Loucy (cell line): ENCODE measurements at regions not wholly inside any gene's neighbourhood (a gene's known extent, or its start where the extent isn't known, plus 50 kb on each side); places are given as distances from the start of the nearest gene placed in this dataset.

Experiments
- H2AFZ ChIP-seq: fragments of 200-600 bp; sonication (generic); 2 replicates; pipeline ENCODE4 v1.6.0; 2016; ENCODE audit warnings: antibody characterized with exemption, mild to moderate bottlenecking, low read length, moderate library complexity
- H3F3A ChIP-seq: fragments of 200-600 bp; 2 replicates; pipeline ENCODE4 v1.6.0; 2016; ENCODE audit warnings: antibody characterized with exemption, low read depth, mild to moderate bottlenecking
- H3K27me3 ChIP-seq: fragments of 200-600 bp; sonication (generic); 2 replicates; pipeline ENCODE4 v1.6.1; 2014; ENCODE audit warnings: low read length, mild to moderate bottlenecking; ENCODE audit not compliant: insufficient read depth, poor library complexity, severe bottlenecking
- H3K36me3 ChIP-seq: fragments of 200-600 bp; sonication (generic); 2 replicates; pipeline ENCODE4 v1.6.1; 2016; ENCODE audit warnings: low read length; ENCODE audit not compliant: insufficient read depth
- H3K4me1 ChIP-seq: fragments of 200-600 bp; sonication (generic); 2 replicates; pipeline ENCODE4 v1.5.1; 2014; ENCODE audit warnings: low read length, mild to moderate bottlenecking; ENCODE audit not compliant: insufficient read depth, poor library complexity, severe bottlenecking
- H3K4me2 ChIP-seq: fragments of 200-600 bp; sonication (generic); 2 replicates; pipeline ENCODE4 v1.6.0; 2014; ENCODE audit warnings: antibody characterized with exemption, low read length, low read depth, mild to moderate bottlenecking; ENCODE audit not compliant: poor library complexity, severe bottlenecking
- H3K4me3 ChIP-seq: fragments of 200-600 bp; sonication (generic); 2 replicates; pipeline ENCODE4 v1.5.1; 2014; ENCODE audit warnings: low read length, mild to moderate bottlenecking, mixed read lengths; ENCODE audit not compliant: poor library complexity, severe bottlenecking
- H3K79me2 ChIP-seq: fragments of 200-600 bp; sonication (generic); 2 replicates; pipeline ENCODE4 v1.6.1; 2014; ENCODE audit warnings: low read length; ENCODE audit not compliant: insufficient read depth
- H3K9ac ChIP-seq: fragments of 200-600 bp; sonication (generic); 2 replicates; pipeline ENCODE4 v1.6.0; 2014; ENCODE audit warnings: mild to moderate bottlenecking, low read depth, low read length, moderate library complexity; ENCODE audit not compliant: poor library complexity, severe bottlenecking
- H3K9me2 ChIP-seq: fragments of 200-600 bp; sonication (generic); replicated peaks from 2 replicates; pipeline ENCODE4 v1.6.1; 2016; ENCODE audit warnings: low read depth, low read length, mixed read lengths
- H3K9me3 ChIP-seq: fragments of 200-600 bp; sonication (generic); 2 replicates; pipeline ENCODE4 v1.6.1; 2014; ENCODE audit warnings: mild to moderate bottlenecking, antibody characterized with exemption, low read length, low read depth; ENCODE audit not compliant: insufficient read depth
- H4K20me1 ChIP-seq: fragments of 200-600 bp; sonication (generic); 2 replicates; pipeline ENCODE4 v1.6.0; 2014; ENCODE audit warnings: antibody characterized with exemption, low read length, mild to moderate bottlenecking; ENCODE audit not compliant: insufficient read depth, poor library complexity, severe bottlenecking
- EZH2phosphoT487 ChIP-seq: fragments of 200-600 bp; IDR thresholded peaks from 2 replicates; pipeline ENCODE4 v1.6.1; 2018; ENCODE audit warnings: antibody characterized with exemption, mild to moderate bottlenecking, moderate library complexity, borderline replicate concordance
- TF ChIP-seq, protein P1 (sequence below): fragments of 200-600 bp; sonication (generic); conservative IDR thresholded peaks from 2 replicates; pipeline ENCODE4 v1.5.1; 2014; ENCODE audit warnings: mild to moderate bottlenecking, antibody characterized with exemption, low read length

GRCh38 chr14:86515195-86515594 is 985.3 kb downstream of the FLRT2 start:
- Histone ChIP-seq H3F3A (no peaks in the 10 kb centered on the region), H3K4me2 (no peak overlapping the region), H3K4me1 (peaks cover 10% of the 10 kb centered on the region), H3K79me2 (no peaks in the 10 kb centered on the region), H3K27me3 (no peaks in the 10 kb centered on the region), H3K9me3 (no peaks in the 10 kb centered on the region), H3K9me2 (no peaks in the 10 kb centered on the region), H3K36me3 (no peaks in the 10 kb centered on the region), H2AFZ (no peak overlapping the region), H3K9ac (no peak overlapping the region), H3K4me3 (no peak overlapping the region), H4K20me1 (no peaks in the 10 kb centered on the region)
- TF ChIP-seq EZH2phosphoT487, result no peak
- TF ChIP-seq, protein P1, sequence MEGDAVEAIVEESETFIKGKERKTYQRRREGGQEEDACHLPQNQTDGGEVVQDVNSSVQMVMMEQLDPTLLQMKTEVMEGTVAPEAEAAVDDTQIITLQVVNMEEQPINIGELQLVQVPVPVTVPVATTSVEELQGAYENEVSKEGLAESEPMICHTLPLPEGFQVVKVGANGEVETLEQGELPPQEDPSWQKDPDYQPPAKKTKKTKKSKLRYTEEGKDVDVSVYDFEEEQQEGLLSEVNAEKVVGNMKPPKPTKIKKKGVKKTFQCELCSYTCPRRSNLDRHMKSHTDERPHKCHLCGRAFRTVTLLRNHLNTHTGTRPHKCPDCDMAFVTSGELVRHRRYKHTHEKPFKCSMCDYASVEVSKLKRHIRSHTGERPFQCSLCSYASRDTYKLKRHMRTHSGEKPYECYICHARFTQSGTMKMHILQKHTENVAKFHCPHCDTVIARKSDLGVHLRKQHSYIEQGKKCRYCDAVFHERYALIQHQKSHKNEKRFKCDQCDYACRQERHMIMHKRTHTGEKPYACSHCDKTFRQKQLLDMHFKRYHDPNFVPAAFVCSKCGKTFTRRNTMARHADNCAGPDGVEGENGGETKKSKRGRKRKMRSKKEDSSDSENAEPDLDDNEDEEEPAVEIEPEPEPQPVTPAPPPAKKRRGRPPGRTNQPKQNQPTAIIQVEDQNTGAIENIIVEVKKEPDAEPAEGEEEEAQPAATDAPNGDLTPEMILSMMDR, result no peak

- Histone ChIP-seq H3K9me3 (no peaks in the 10 kb centered on the region), H3F3A (no peaks in the 10 kb centered on the region)
Measured at GRCh38 chr14:86513564-86513963, 983.6 kb downstream of the FLRT2 start.

GRCh38 chr14:86513056-86513455 is 983.1 kb downstream of the FLRT2 start:
- H3K4me3 ChIP-seq, result no peak overlapping the region

More at GRCh38 chr14:86513564-86513963, 983.6 kb downstream of the FLRT2 start:
- no peaks in the 10 kb centered on the region for H3K36me3 ChIP-seq
- no peaks in the 10 kb centered on the region for H3K79me2 ChIP-seq
- H3K9ac ChIP-seq, result no peak overlapping the region
- TF ChIP-seq, protein P1, result no peak
- TF ChIP-seq EZH2phosphoT487, result no peak
- peaks cover 10% of the 10 kb centered on the region for H3K4me1 ChIP-seq
- no peak overlapping the region for H3K4me3 ChIP-seq
- H2AFZ ChIP-seq, result no peak overlapping the region
- H4K20me1 ChIP-seq, result no peaks in the 10 kb centered on the region
- no peak overlapping the region for H3K4me2 ChIP-seq
- no peaks in the 10 kb centered on the region for H3K9me2 ChIP-seq
- no peaks in the 10 kb centered on the region for H3K27me3 ChIP-seq

More at GRCh38 chr14:86513056-86513455, 983.1 kb downstream of the FLRT2 start:
- H3F3A ChIP-seq, result no peaks in the 10 kb centered on the region
- H3K27me3 ChIP-seq, result no peaks in the 10 kb centered on the region
- H3K4me2 ChIP-seq, result no peak overlapping the region
- peaks cover 8% of the 10 kb centered on the region for H3K4me1 ChIP-seq
- H3K79me2 ChIP-seq, result no peaks in the 10 kb centered on the region
- H3K9me2 ChIP-seq, result no peaks in the 10 kb centered on the region
- H3K36me3 ChIP-seq, result no peaks in the 10 kb centered on the region
- H3K9ac ChIP-seq, result no peak overlapping the region
- H2AFZ ChIP-seq, result no peak overlapping the region
- no peaks in the 10 kb centered on the region for H4K20me1 ChIP-seq
- TF ChIP-seq EZH2phosphoT487, result no peak
- TF ChIP-seq, protein P1, result no peak
- no peaks in the 10 kb centered on the region for H3K9me3 ChIP-seq
